C4-2B (cell line): ENCODE measurements at regions not wholly inside any gene's neighbourhood (a gene's known extent, or its start where the extent isn't known, plus 50 kb on each side); places are given as distances from the start of the nearest gene placed in this dataset.

Experiments used
- ZFX ChIP-seq: fragments of 450-650 bp; IDR thresholded peaks from 2 replicates; pipeline ENCODE4 v1.6.1; 2017
- TF ChIP-seq, protein P1 (sequence below): fragments of 450-650 bp; conservative IDR thresholded peaks from 2 replicates; pipeline ENCODE4 v1.5.1; 2017; ENCODE audit warnings: mild to moderate bottlenecking

DNA sequence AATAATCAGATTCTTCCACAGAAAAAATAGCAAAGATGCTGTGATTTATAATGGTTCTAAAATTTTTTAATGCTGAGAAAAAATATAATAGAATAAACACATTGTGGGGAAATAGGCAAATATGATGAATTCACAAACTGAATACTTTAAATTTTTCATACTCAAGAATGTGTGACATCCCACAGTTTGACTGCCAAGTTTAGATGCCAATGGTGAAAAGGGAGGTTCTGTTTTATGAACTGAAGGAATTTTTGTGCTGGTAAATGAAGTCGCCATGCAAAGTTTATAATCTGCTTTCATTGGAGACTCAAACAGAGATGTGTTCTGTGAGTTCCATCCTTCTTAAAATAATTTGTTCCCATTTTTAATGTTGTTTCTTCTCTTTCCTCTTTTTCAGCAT lies 367.5 kb upstream of the ADAMTS16 start:
- TF ChIP-seq, protein P1, sequence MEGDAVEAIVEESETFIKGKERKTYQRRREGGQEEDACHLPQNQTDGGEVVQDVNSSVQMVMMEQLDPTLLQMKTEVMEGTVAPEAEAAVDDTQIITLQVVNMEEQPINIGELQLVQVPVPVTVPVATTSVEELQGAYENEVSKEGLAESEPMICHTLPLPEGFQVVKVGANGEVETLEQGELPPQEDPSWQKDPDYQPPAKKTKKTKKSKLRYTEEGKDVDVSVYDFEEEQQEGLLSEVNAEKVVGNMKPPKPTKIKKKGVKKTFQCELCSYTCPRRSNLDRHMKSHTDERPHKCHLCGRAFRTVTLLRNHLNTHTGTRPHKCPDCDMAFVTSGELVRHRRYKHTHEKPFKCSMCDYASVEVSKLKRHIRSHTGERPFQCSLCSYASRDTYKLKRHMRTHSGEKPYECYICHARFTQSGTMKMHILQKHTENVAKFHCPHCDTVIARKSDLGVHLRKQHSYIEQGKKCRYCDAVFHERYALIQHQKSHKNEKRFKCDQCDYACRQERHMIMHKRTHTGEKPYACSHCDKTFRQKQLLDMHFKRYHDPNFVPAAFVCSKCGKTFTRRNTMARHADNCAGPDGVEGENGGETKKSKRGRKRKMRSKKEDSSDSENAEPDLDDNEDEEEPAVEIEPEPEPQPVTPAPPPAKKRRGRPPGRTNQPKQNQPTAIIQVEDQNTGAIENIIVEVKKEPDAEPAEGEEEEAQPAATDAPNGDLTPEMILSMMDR, result no peak
- TF ChIP-seq ZFX, result no peak
